Spleen (tissue), 11 donors: ENCODE measurements at regions not wholly inside any gene's neighbourhood (a gene's known extent, or its start where the extent isn't known, plus 50 kb on each side); places are given as distances from the start of the nearest gene placed in this dataset.
"Not testable (repeated sequence)": the region's sequence is repeated elsewhere in the genome, so short reads cannot be mapped to it uniquely, and the experiment has no call there.

Source experiments
- DNase-seq: peaks from one replicate; pipeline ENCODE4 v3.0.0-alpha.2; 2020
- H3K27ac ChIP-seq, 8 donors: fragments of 200-600 bp; sonication (generic) in 7 of 8; 1 replicate in 4 of 8; 2 replicates in 4 of 8; pipeline versions ENCODE4 v1.5.0 to v1.8.0; 2016 to 2021; ENCODE audit warnings: inconsistent platforms in 4 of 8, mild to moderate bottlenecking in 4 of 8, moderate library complexity in 1 of 8
- H3K27me3 ChIP-seq, 7 donors: fragments of 200-600 bp; sonication (generic) in 6 of 7; replicated peaks in 1 of 7; 1 replicate in 4 of 7; 2 replicates in 3 of 7; pipeline versions ENCODE4 v1.5.0 to v1.8.0; 2016 to 2021; ENCODE audit warnings: inconsistent platforms in 3 of 7, mild to moderate bottlenecking in 1 of 7
- H3K36me3 ChIP-seq, 6 donors: fragments of 200-600 bp; sonication (generic) in 5 of 6; 1 replicate in 4 of 6; 2 replicates in 2 of 6; pipeline versions ENCODE4 v1.5.0 to v1.8.0; 2016 to 2021; ENCODE audit warnings: inconsistent platforms in 2 of 6
- H3K4me1 ChIP-seq, 6 donors: fragments of 200-600 bp; sonication (generic) in 5 of 6; 1 replicate in 3 of 6; 2 replicates in 3 of 6; pipeline versions ENCODE4 v1.5.0 to v1.8.0; 2016 to 2021; ENCODE audit warnings: inconsistent platforms in 3 of 6
- H3K4me3 ChIP-seq, 8 donors: fragments of 200-600 bp; sonication (generic) in 7 of 8; 1 replicate in 4 of 8; 2 replicates in 4 of 8; pipeline versions ENCODE4 v1.5.0 to v1.8.0; 2016 to 2021; ENCODE audit warnings: inconsistent platforms in 4 of 8, mild to moderate bottlenecking in 4 of 8, moderate library complexity in 2 of 8
- H3K9me3 ChIP-seq, 8 donors: fragments of 200-600 bp; sonication (generic) in 7 of 8; 1 replicate in 4 of 8; 2 replicates in 4 of 8; pipeline versions ENCODE4 v1.5.0 to v1.8.0; 2016 to 2021; ENCODE audit warnings: inconsistent platforms in 4 of 8
- POLR2A ChIP-seq, 3 donors: fragments of 450-650 bp; IDR thresholded peaks; one replicate each; pipeline ENCODE4 v1.5.1; 2017; ENCODE audit warnings: antibody characterized with exemption in 3 of 3, mild to moderate bottlenecking in 1 of 3
- POLR2AphosphoS5 ChIP-seq, 3 donors: sonication (generic); formaldehyde crosslinking; IDR thresholded peaks; one replicate each; pipeline ENCODE4 v1.5.1; 2017; ENCODE audit warnings: antibody characterized with exemption in 3 of 3
- WGBS, 5 donors: extraction: QIAGEN DNeasy Blood & Tissue Kit in 3 of 5; methylation state at CpG; one replicate each; pipeline versions ENCODE4 v1.1.5 to v1.1.7; 2013 to 2018; 5-methylcytosine and 5-hydroxymethylcytosine counted together
- intact Hi-C: fragments of 100-400 bp; cut with DNase I; formaldehyde crosslinking; loops from one replicate; pipeline ENCODE4 v1.15.0; 2023; ENCODE audit warnings: low total_unique reads
- TF ChIP-seq, protein P1 (sequence below), 11 experiments: fragments of 200-600 bp in 7 of 11; fragments of 450-650 bp in 4 of 11; sonication (generic) in 4 of 11; IDR thresholded peaks in 8 of 11; conservative IDR thresholded peaks in 3 of 11; 1 replicate in 7 of 11; 2 replicates in 4 of 11; pipeline versions ENCODE4 v1.4.0 to v1.8.0; 2016 to 2021; ENCODE audit warnings: antibody characterized with exemption in 11 of 11, inconsistent platforms in 4 of 11, mild to moderate bottlenecking in 1 of 11
- donor health status: healthy with polysubstance abuse.
- donor health status: DM: no; HTN: no; CAD: no; lungs with moderate emphysema.
- donor health status: DM: no; HTN: no; CAD: no.
- donor health status: Bipolar disorder and iron deficiency.
- donor health status: healthy.
- donor health status: DM: no; HTN: no; CAD: no.
- donor health status: DM: yes; HTN: yes; CAD: no.

DNA sequence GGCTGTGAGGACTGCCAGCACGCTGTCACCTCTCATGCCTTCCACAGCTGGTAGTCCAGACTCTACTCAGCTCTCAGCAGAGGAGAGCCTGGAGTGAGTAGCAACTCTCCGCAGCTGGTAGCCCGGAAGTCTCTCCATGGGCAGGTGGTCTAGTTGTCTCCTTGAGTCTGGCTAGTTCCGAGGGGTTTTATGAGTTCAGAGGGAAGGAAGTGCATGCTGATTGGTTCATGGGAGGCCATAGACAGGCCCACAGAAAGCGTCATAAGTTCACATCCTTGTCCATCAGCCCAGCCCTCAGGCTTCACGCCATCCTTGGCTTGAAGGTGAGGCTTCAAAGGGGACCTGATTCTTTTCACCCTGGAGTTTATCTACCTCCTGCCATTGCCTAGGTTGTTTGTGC, 2662.4 kb upstream of the PCDH20 start:
- DNase-seq: no peak

DNA sequence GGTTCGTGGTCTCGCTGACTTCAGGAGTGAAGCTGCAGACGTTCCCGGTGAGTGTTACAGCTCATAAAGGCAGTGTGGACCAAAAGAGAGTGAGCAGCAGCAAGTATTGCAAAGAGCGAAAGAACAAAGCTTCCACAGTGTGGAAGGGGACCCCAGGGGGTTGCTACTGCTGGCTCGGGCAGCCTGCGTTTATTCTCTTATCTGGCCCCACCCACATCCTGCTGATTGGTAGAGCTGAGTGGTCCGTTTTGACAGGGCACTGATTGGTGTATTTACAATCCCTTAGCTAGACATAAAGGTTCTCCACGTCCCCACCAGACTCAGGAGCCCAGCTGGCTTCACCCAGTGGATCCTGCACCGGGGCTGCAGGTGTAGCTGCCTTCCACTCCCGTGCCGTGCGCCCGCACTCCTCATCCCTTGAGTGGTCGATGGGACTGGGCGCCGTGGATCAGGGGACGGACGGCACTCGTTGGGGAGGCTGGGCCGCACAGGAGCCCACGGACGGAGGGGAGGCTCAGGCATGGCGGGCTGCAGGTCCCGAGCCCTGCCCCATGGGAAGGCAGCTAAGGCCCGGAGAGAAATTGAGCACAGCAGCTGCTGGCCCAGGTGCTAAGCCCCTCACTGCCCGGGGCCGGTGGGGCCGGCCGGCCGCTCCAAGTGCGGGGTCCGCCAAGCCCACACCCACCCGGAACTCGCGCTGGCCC, 2661.6 kb upstream of the PCDH20 start:
- H3K36me3 ChIP-seq, intact Hi-C loops, H3K27me3 ChIP-seq, H3K27ac ChIP-seq, DNase-seq, H3K4me1 ChIP-seq, H3K4me3 ChIP-seq: not testable (repeated sequence)
- H3K9me3 ChIP-seq: peaks cover 0 to 39% (median 0%) of the 10 kb centered on the region in 8 donors
- 89 to 93% (median 90%) methylated on average over 32 to 36 of the region's 36 CpGs for WGBS, 5 donors

More for the DNA sequence above, 2662.4 kb upstream of the PCDH20 start:
- Histone ChIP-seq H3K9me3 (peaks cover 0 to 41% (median 2%) of the 10 kb centered on the region in 8 donors), H3K4me1 (no peaks in the 10 kb centered on the region), H3K27me3 (no peaks in the 10 kb centered on the region), H3K27ac (no peak overlapping the region), H3K36me3 (no peaks in the 10 kb centered on the region), H3K4me3 (no peak overlapping the region)
- intact Hi-C loops: no loop called here
- TF ChIP-seq, protein P1, sequence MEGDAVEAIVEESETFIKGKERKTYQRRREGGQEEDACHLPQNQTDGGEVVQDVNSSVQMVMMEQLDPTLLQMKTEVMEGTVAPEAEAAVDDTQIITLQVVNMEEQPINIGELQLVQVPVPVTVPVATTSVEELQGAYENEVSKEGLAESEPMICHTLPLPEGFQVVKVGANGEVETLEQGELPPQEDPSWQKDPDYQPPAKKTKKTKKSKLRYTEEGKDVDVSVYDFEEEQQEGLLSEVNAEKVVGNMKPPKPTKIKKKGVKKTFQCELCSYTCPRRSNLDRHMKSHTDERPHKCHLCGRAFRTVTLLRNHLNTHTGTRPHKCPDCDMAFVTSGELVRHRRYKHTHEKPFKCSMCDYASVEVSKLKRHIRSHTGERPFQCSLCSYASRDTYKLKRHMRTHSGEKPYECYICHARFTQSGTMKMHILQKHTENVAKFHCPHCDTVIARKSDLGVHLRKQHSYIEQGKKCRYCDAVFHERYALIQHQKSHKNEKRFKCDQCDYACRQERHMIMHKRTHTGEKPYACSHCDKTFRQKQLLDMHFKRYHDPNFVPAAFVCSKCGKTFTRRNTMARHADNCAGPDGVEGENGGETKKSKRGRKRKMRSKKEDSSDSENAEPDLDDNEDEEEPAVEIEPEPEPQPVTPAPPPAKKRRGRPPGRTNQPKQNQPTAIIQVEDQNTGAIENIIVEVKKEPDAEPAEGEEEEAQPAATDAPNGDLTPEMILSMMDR (IDR thresholded peaks at IDR 0.05 in 8 of 11, conservative IDR thresholded peaks at IDR 0.05 in 3 of 11): no peak
- TF ChIP-seq POLR2A (IDR thresholded peaks at IDR 0.05): no peak
- no peak for TF ChIP-seq POLR2AphosphoS5 (IDR thresholded peaks at IDR 0.05)
- WGBS, 5 donors: 79 to 96% (median 90%) methylated on average over 6 of the region's 6 CpGs

DNA sequence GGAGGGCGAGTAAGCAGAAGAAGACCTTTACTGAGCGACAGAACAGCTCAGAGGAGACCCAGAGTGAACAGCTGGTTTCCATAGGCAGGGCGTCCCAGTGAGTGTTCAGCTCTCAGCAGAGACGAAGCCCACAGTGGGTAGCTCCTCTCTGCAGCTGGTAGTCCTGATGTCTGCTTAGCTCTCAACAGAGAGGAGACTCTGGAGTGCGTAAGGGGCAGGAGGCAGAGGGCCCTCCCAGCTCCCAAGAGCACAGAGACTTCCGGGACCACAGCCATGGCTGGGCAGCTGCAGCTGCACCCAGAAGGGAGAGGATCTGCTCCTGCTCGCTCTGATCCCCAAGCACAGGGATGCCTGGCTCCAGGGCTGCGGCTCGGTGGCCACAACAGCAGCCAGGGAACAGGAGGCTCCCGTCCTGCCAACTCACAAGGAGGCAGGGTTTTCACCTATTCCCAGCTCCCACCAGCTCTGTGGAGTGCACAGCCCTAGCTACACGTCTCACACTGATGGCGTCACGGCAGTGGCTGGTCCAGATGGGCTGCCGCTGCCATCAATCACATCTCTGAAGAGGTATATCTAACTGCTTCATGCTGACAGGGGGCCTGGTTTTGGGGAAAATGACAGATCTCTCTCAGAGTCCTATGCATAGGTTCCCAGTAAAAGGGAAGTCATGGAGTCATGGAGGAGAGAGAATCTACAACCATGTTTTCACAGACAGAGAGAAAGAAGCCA, 2660.1 kb upstream of the PCDH20 start:
- H3K36me3 ChIP-seq: no peaks in the 10 kb centered on the region
- no peak overlapping the region for H3K27ac ChIP-seq
- WGBS, 5 donors: 86 to 90% (median 88%) methylated on average over 6 to 14 of the region's 14 CpGs
- H3K4me3 ChIP-seq: no peak overlapping the region
- TF ChIP-seq POLR2A (IDR thresholded peaks at IDR 0.05): no peak
- TF ChIP-seq POLR2AphosphoS5 (IDR thresholded peaks at IDR 0.05): no peak
- TF ChIP-seq, protein P1 (IDR thresholded peaks at IDR 0.05 in 8 of 11, conservative IDR thresholded peaks at IDR 0.05 in 3 of 11): no peak
- peaks cover 0 to 39% (median 0%) of the 10 kb centered on the region in 8 donors for H3K9me3 ChIP-seq
- DNase-seq: no peak
- intact Hi-C loops: no loop called here
- H3K4me1 ChIP-seq: no peaks in the 10 kb centered on the region
- no peaks in the 10 kb centered on the region for H3K27me3 ChIP-seq

DNA sequence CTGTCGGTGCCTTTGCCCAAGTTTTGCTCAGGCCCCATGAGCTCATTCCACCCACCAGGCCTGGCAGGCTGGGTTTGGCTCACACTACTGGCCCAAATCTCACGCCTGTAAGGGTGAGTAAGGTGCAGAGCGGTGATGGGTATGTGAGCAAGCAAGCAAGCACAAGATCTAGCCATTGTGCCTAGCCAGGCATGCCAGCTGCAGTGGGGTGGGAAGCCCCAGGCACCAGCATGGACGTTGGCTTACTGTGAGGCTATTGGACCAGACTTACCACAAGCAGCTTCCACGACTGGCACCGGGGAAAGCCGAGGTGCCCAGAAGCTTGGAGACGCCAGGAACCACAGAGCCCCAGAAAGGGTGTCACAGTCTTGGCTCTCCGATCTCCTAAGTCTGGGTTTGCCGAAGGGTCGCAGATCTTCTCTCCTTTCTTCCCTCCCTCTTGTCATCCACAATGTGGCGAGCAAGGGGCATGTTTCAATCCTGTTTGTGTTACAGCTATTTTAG, 2659.4 kb upstream of the PCDH20 start:
- intact Hi-C loops: no loop called here
- Histone ChIP-seq H3K9me3 (peaks cover 0 to 39% (median 0%) of the 10 kb centered on the region in 8 donors), H3K27me3 (no peaks in the 10 kb centered on the region), H3K27ac (no peak overlapping the region), H3K4me3 (no peak overlapping the region), H3K36me3 (no peaks in the 10 kb centered on the region), H3K4me1 (no peaks in the 10 kb centered on the region)
- no peak for DNase-seq
- TF ChIP-seq POLR2AphosphoS5 (IDR thresholded peaks at IDR 0.05) (no peak), POLR2A (IDR thresholded peaks at IDR 0.05) (no peak)
- TF ChIP-seq, protein P1 (IDR thresholded peaks at IDR 0.05 in 8 of 11, conservative IDR thresholded peaks at IDR 0.05 in 3 of 11): no peak
- 81 to 90% (median 85%) methylated on average over 12 of the region's 12 CpGs for WGBS, 5 donors
